Activated CD4-positive, alpha-beta T cell treated with anti-CD3 and anti-CD28 coated beads, Interleukin-2, amount 50 U/mL, for 48 hours (primary cell): ENCODE measurements at regions not wholly inside any gene's neighbourhood (a gene's known extent, or its start where the extent isn't known, plus 50 kb on each side); places are given as distances from the start of the nearest gene placed in this dataset.
"Not testable (repeated sequence)": the region's sequence is repeated elsewhere in the genome, so short reads cannot be mapped to it uniquely, and the experiment has no call there.

Experiments used
- DNase-seq, 2 experiments: peaks; one replicate each; pipeline ENCODE4 v3.0.0-alpha.2; 2020

- no peak for DNase-seq
Observed at GRCh38 chr3:181518222-181518621, 193.5 kb upstream of the SOX2 start.

- no peak for DNase-seq
Observed at GRCh38 chr3:181512787-181513186, 198.9 kb upstream of the SOX2 start.

DNA sequence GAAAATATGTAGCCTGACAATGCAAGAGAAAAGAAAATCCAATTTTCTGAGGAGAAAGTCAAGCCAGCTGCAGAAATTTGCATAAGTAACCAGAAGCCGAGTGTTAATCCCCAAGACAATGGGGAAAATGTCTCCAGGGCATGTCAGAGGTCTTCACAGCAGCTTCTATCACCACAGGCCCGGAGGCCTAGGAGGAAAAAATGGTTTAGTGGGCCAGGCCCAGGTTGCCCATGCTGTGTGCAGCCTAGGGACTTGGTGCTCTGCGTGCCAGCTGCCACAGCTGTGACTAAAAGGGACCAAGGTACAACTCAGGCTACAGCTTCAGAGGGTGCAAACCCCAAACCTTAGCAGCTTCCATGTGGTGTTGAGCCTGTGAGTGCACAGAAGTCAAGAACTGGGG is 201.2 kb upstream of the SOX2 start:
- DNase-seq = no peak

DNA sequence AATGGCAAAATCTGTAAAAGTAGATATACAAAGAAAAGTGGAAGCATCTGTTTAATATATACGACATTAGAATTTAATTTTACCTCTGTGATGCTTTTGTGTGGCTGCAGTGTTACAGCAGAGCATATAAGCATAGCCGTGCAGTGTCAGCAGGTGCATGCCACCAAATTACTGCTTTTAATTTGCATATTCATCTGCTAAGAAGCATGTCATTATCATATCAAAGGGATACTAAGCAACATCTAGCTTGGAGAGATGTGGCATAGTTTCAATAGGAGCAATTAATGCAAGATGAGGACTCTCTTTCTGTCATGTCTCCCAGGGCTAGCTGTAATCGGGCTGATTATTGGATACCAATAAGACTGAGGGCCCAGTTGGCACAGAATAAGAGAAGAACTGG is 214.4 kb upstream of the SOX2 start:
- no peak for DNase-seq

GRCh38 chr3:181493423-181493822 is 218.3 kb upstream of the SOX2 start:
- DNase-seq = no peak

GRCh38 chr3:181488536-181488935 is 223.2 kb upstream of the SOX2 start:
- DNase-seq = no peak

DNA sequence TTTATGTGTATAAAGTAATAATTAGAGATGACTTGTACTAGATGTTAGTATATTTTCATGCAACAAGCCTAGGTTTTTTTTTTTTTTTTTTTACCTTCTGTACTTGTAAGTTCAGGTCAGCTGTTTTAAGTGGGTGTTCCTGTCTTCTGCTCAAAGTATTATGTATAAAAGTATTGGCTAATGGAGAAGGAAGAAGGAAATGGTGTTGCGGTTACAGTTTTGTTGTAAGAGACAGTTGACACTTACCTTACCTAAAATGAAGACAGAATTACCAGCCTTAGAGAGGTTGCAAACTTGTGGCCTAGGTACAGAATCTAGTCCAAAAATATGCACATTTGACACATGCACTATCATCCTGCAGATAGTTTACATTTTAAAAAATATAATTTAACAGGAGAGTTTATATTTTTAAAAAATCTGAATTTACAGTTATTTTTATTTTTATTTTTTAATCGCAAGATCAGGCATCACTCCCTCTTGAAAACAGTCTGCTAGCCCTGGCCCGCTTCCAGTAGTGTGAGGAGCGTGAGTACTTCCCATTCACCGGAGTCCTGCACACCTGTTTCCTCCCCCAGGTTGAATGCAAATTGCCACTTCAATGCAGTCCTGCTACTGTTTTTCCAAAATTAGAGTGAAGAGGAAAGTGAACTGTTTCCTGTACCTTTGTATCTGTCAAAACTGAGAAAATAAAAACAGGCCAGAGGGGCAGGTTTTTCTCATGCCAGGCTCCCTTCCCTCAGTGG is 224.3 kb upstream of the SOX2 start:
- DNase-seq = no peak

DNA sequence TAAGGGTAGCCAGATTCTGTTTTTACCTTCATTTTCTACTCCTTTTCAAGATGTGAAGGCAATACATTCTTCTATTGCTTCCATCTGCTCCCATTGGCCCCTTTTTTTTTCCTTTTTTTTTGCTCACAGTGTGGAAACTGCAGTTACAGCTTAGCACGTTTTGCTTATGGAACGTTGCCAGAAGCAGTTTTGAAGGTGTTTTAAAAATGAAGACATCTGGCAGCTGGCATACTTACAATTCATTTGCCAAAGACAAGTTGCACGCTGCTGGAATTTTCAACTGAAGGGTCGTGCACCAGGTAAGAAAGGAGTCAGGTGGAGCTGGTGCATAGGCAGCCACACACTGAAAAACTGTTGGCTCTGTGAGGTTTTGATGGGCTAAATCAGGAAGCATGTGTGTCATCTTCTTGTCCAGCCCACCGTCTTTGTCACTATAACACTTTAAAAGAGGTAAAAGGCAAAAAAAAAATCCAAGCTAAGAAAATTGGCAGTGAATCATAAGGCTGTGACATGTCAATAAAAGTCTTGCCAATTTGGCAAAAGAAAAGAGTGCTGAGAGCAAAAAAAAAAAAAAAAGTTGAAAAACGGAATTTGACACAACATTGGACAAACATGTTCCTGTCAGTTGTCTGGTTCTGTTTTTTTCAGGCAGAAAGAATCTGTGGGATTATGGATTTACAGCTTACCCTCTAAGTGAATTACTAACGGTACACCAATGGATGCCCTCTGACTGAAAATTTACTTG is 225.4 kb upstream of the SOX2 start:
- no peak for DNase-seq

DNA sequence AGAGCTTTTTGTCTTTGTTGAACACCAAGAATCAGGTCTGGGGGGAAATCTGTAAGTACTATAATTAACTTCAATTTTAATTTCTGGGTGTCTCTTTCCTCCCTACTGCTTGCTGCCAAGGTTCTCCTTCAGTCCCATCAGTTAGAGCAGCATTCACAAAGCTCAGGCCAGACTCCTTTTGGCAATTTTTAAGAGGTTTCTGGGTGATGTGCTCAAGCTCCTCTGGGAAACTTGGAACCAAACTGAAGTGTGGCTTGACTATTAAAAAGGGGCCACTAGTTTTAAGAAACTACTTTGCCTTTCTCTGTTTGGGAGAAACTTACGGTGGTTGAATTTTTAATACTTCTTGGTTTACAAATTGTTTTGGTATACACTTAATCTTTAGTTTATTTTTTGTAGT is 227.7 kb upstream of the SOX2 start:
- no peak for DNase-seq

GRCh38 chr3:181475146-181475545 is 236.6 kb upstream of the SOX2 start:
- DNase-seq = not testable (repeated sequence)

DNA sequence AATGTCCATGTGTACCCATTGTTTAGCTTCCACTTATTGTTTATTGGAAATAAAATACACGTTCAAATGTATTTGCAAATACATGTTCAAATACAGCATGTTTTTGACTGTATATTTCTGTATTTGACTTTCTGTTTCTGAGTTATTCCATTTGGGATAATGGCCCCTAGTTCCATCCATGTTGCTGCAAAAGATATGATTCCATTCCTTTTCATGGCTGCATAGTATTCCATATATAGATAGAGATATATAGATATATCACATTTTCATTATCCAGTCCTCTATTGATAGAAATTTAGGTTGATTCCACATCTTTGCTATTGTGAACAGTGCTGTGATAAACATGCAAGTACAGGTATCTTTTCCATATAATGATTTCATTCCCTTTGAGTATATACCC is 241.4 kb upstream of the SOX2 start:
- DNase-seq = no peak

DNA sequence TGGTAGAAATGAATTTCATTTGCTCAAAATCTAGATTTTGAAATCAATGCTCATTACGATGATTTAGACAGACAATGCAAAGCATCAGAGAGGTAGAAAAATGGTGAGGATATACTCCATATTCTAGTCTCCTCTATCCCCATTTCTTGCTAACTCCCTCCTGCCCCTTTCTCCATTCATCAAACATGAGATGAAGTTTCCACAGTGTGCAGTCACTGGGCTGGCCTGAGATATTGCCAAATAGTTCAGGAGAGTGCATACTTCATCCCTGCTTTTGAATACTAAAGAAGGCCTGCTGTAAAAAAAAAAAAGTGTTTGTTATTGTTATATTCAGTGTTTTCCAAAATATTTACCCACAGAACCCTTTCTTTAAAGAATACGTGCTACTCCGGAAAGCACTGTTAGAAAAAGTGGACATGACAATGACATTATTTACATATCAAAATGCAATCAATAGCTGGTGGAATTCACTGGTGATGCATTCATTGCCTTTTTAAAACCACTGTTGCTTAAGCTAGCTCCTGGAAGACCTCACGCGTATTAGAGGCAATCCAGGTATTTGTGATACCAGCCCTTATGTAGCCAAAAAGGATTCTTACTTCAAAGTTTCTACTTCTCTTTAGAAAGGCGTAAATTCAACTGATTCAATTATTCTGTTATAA is 247.6 kb upstream of the SOX2 start:
- no peak for DNase-seq

DNA sequence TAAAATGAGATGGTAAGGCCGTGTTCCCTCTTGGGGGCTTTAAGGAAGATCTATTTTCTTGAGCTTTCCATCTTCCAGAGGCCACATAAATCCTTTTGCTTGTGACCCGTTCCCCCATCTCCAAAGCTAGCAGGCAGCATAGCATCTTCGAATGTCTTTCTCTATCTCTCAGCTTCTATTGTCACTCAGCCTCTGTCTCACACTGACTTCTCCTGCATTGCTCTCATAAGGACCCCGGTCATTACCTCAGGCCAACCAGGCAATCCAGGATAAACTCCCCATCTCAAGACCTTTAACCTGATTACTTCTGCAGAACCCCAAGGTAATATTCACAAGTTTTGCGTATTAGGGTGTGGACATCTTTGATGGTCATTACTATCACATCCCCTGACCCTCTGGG is 250.3 kb upstream of the SOX2 start:
- DNase-seq = no peak

DNA sequence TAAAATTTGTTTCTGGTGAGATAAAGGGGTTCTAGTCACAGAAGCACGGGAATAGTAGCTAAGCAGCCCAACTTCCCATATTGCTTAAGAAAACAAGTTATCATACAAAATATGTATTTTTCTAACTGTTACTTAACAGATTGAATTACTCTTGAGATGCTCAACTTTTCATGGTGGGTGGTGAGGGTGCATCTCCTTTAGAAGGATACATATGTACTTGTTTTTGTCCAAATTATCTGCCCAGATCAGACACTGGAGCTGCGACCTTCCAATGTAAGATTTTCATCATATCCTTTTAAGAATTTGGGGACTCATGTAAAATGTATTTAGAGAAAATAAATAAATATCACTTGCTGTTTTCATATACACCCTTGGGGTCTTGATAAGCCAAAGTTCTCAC is 252.2 kb upstream of the SOX2 start:
- DNase-seq = no peak

- DNase-seq = no peak
Observed at GRCh38 chr3:181458857-181459256, 252.9 kb upstream of the SOX2 start.

- DNase-seq = no peak
Observed at GRCh38 chr3:181457756-181458155, 254.0 kb upstream of the SOX2 start.

DNA sequence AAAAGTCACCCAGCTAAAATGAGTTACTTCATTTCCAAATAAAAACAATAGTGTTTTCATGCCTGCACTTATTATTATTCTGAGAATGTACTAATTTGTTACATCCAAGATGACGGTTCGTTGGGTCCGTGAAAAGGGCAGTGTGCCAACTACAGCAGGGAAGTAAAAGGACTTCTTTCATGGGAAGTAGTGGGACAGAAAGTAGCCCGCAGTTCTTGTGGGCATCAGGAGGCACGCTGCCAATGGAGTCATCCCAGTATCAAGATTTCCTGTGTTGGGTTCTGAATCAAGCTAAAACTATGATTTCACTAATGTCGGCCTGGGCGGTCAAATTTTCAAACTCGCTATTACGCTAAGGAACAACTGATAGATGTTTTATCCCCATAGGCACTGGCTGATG is 254.5 kb upstream of the SOX2 start:
- DNase-seq = no peak

DNA sequence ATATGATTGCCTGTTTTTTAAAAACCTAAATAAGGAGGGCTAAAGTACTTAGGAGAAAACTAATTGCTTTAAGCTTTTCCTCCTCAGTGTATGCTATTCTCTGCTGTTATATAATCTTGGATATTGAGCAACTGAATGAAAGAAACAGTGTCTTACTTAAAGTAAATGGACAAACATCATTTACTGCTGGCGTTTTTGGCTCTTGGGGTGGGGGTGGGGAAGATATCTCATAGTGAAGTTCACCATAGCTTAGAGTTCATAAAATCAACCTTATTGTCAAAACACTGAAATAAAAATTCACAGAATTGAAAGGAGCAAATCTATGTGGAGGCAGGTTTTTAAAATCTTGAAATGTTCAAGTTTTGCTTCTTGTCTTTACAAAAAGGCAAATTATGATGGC is 256.4 kb upstream of the SOX2 start:
- no peak for DNase-seq

DNA sequence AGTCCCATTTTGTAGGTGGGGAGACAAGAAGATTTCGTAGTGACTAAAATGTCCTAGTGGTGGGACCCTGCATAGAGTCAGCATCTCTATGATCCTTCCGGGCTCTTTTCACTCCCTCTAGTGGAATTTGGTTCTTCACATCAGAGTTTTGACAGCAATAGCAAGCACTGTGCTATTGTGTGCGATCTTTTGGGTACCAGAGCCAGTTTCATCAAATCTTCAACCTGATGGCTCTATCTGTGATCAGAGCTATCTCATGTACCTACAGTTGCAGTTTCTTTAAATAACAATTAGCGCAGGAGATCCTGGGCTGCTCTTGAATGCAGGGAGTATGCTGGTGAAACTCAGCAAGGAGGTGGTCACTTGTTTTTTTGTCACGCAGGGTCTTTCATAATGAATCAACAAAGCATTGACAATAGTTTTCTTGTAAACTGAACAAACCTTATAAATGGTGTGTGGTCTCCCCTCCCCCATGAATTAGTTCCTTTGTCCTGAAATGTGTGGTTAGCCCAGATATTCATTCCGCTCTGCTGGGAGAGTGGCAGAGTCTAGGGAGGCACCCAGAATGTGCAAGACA is 257.2 kb upstream of the SOX2 start:
- no peak for DNase-seq

GRCh38 chr3:181446741-181447140 is 265.0 kb upstream of the SOX2 start:
- no peak for DNase-seq

DNA sequence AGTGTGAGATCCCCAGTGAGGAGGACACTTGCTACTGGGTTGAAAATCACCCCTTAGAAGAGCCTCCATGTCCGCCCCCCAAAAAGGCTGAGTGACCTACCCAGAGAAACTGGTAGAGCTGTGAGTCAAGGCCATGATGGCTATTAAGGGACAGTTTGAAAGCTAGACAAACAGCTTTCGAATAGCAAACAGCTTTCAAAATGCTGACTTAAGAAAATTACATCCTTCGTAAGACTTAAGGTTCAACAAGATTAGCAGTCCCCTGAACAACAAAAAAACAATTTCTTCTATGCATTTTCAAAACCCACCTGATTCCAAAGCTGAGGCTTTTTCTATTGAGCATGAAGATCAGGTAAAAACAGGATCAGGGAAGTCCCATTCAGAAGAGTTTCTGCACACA is 269.7 kb upstream of the SOX2 start:
- DNase-seq = no peak

DNA sequence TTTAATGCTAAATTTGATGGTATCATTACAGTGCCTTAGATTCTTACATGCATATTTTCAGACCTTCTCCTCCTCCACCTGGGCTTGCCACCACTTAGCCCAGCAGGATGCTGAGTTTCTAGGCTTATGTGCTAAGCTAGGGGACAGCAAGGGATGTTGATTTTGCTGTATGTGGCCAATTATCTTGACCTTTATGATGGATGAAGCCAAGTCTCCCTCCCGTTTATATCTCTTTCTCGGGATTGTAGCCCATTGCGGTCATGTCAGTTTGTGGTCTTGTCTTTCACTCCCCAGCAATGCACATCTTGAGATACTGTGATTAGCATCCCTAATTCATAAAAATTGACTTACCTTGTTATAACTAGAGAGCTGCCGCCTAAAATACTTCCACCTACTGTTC is 278.7 kb upstream of the SOX2 start:
- DNase-seq = no peak

GRCh38 chr3:181431748-181432147 is 280.0 kb upstream of the SOX2 start:
- DNase-seq = no peak

DNA sequence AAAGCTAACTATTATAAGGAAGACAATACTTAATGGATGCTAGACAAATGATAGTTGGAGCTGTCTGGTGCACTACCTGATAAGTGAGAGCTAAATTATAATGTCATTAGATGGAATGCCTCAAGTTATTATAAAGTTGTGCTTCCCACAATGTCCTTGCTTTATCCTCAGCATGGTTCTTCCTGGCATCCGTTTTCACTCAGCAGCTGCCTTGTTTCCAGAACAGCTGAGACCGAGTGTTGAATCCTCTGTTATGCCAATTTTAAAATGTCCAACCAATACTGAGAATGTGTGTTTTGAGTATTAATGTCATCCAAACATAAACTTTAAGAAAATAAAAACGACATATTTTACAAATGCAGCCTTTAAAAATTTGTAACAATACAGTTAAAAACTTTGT is 286.7 kb upstream of the SOX2 start:
- DNase-seq = no peak
